Right renal cortex interstitium (tissue), 3 donors: ENCODE measurements at regions not wholly inside any gene's neighbourhood (a gene's known extent, or its start where the extent isn't known, plus 50 kb on each side); places are given as distances from the start of the nearest gene placed in this dataset.

Experiments used
- DNase-seq, 3 donors: peaks; one replicate each; pipeline ENCODE4 v3.0.0-alpha.2; 2013; ENCODE audit warnings: low read depth in 3 of 3, low spot score in 2 of 3

GRCh38 chr13:74683411-74683810 is 549.2 kb upstream of the KLF12 start:
- no peak for DNase-seq

GRCh38 chr13:74682746-74683145 is 548.5 kb upstream of the KLF12 start:
- no peak for DNase-seq

GRCh38 chr13:74681891-74682290 is 547.7 kb upstream of the KLF12 start:
- DNase-seq, result no peak

- DNase-seq, result no peak
Observed at GRCh38 chr13:74678308-74678965, 544.2 kb upstream of the KLF12 start.

GRCh38 chr13:74675972-74676371 is 541.8 kb upstream of the KLF12 start:
- no peak for DNase-seq

GRCh38 chr13:74675182-74675581 is 541.0 kb upstream of the KLF12 start:
- DNase-seq, result no peak

- no peak for DNase-seq
Observed at GRCh38 chr13:74674720-74675119, 540.5 kb upstream of the KLF12 start.

- no peak for DNase-seq
Observed at GRCh38 chr13:74669149-74669548, 534.9 kb upstream of the KLF12 start.

- no peak for DNase-seq
Observed at GRCh38 chr13:74667656-74668203, 533.5 kb upstream of the KLF12 start.

- peak in 2 of 3 donors; percentile 19 to 23 for DNase-seq
Observed at GRCh38 chr13:74662905-74663304, 528.7 kb upstream of the KLF12 start.

- no peak for DNase-seq
Observed at GRCh38 chr13:74661851-74662250, 527.6 kb upstream of the KLF12 start.

- DNase-seq, result no peak
Observed at GRCh38 chr13:74657765-74658164, 523.6 kb upstream of the KLF12 start.

- no peak for DNase-seq
Observed at GRCh38 chr13:74651121-74651520, 516.9 kb upstream of the KLF12 start.

- DNase-seq, result no peak
Observed at GRCh38 chr13:74647991-74648390, 513.8 kb upstream of the KLF12 start.

- DNase-seq, result no peak
Observed at GRCh38 chr13:74647211-74647610, 513.0 kb upstream of the KLF12 start.

- no peak for DNase-seq
Observed at GRCh38 chr13:74646091-74646490, 511.9 kb upstream of the KLF12 start.

GRCh38 chr13:74645586-74645985 is 511.4 kb upstream of the KLF12 start:
- no peak for DNase-seq

- no peak for DNase-seq
Observed at GRCh38 chr13:74644229-74644628, 510.0 kb upstream of the KLF12 start.

GRCh38 chr13:74641586-74641985 is 507.4 kb upstream of the KLF12 start:
- no peak for DNase-seq

GRCh38 chr13:74633734-74634133 is 499.5 kb upstream of the KLF12 start:
- DNase-seq, result no peak

GRCh38 chr13:74629985-74630384 is 495.8 kb upstream of the KLF12 start:
- DNase-seq, result no peak

- DNase-seq, result no peak
Observed at GRCh38 chr13:74625541-74625940, 491.3 kb upstream of the KLF12 start.

GRCh38 chr13:74623761-74624160 is 489.6 kb upstream of the KLF12 start:
- no peak for DNase-seq
